Uterus (tissue), 3 donors: ENCODE measurements at regions not wholly inside any gene's neighbourhood (a gene's known extent, or its start where the extent isn't known, plus 50 kb on each side); places are given as distances from the start of the nearest gene placed in this dataset.
"Not testable (repeated sequence)": the region's sequence is repeated elsewhere in the genome, so short reads cannot be mapped to it uniquely, and the experiment has no call there.

ENCODE experiments used
- DNase-seq, 2 donors: peaks; one replicate each; pipeline ENCODE4 v3.0.0-alpha.2; 2019 to 2020
- H3K27ac ChIP-seq, 2 donors: fragments of 200-600 bp; sonication (generic); 1 replicate in 1 of 2; 2 replicates in 1 of 2; pipeline ENCODE4 v1.5.1; 2016 to 2018
- H3K27me3 ChIP-seq, 2 donors: fragments of 200-600 bp; sonication (generic); one replicate each; pipeline ENCODE4 v1.5.1; 2018 to 2019; ENCODE audit warnings: control low read depth in 1 of 2
- H3K36me3 ChIP-seq, 2 donors: fragments of 200-600 bp; sonication (generic); one replicate each; pipeline ENCODE4 v1.5.1; 2019; ENCODE audit warnings: control low read depth in 1 of 2
- H3K4me1 ChIP-seq, 2 donors: fragments of 200-600 bp; sonication (generic); one replicate each; pipeline ENCODE4 v1.5.1; 2018 to 2019; ENCODE audit warnings: control low read depth in 1 of 2
- H3K4me3 ChIP-seq, 2 donors: fragments of 200-600 bp; sonication (generic); 1 replicate in 1 of 2; 2 replicates in 1 of 2; pipeline ENCODE4 v1.5.1; 2018 to 2019; ENCODE audit warnings: mild to moderate bottlenecking in 1 of 2
- H3K9me3 ChIP-seq, 2 donors: fragments of 200-600 bp; sonication (generic); one replicate each; pipeline ENCODE4 v1.5.1; 2019; ENCODE audit warnings: control low read depth in 1 of 2
- CTCF ChIP-seq, 4 experiments: fragments of 200-600 bp in 2 of 4; fragments of 450-650 bp in 2 of 4; sonication (generic) in 2 of 4; IDR thresholded peaks; one replicate each; pipeline ENCODE4 v1.5.1; 2016 to 2019; ENCODE audit warnings: antibody characterized with exemption in 4 of 4, mild to moderate bottlenecking in 2 of 4, moderate library complexity in 1 of 4
- POLR2A ChIP-seq, 2 donors: fragments of 450-650 bp; IDR thresholded peaks; one replicate each; pipeline ENCODE4 v1.6.1; 2016; ENCODE audit warnings: antibody characterized with exemption in 2 of 2, mild to moderate bottlenecking in 1 of 2, moderate library complexity in 1 of 2
- intact Hi-C: fragments of 100-400 bp; cut with DNase I; formaldehyde crosslinking; loops from one replicate; pipeline ENCODE4 v1.15.1; 2023; ENCODE audit warnings: low total_unique reads
- donor health status: DM: yes; HTN: yes; CAD: no.

DNA sequence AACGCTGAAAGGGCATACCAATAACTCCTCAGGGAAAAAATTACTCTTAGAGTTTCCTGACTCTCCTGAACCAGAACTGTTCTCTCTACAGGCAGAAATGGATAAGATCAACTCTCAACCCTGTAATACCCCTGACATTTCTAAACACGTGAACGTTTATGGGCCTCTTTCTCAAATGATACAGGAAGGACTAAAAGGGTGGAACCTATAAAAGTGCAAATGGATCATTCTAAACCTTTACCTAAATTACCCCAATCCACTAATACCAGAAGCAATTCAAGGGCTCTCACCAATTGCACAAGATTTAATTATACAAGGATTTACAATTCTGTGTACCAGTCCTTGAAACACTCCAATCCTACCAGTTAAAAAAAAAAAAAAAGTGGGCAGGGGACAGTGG lies 98.0 kb upstream of the FAM174B start:
- Histone ChIP-seq H3K9me3 (no peaks in the 10 kb centered on the region), H3K27me3 (no peaks in the 10 kb centered on the region), H3K4me3 (no peak overlapping the region), H3K27ac (no peak overlapping the region), H3K4me1 (no peaks in the 10 kb centered on the region), H3K36me3 (no peaks in the 10 kb centered on the region)
- TF ChIP-seq CTCF (IDR thresholded peaks at IDR 0.05): no peak
- no peak for TF ChIP-seq POLR2A (IDR thresholded peaks at IDR 0.05)
- intact Hi-C loops: no loop called here
- DNase-seq: no peak

GRCh38 chr15:92763459-92763858 lies 107.9 kb upstream of the FAM174B start:
- Histone ChIP-seq H3K36me3 (no peaks in the 10 kb centered on the region), H3K4me1 (no peaks in the 10 kb centered on the region), H3K27me3 (no peaks in the 10 kb centered on the region), H3K27ac (no peak overlapping the region), H3K4me3 (no peak overlapping the region), H3K9me3 (no peaks in the 10 kb centered on the region)
- intact Hi-C loops: no loop called here
- no peak for DNase-seq
- no peak for TF ChIP-seq POLR2A (IDR thresholded peaks at IDR 0.05)
- TF ChIP-seq CTCF (IDR thresholded peaks at IDR 0.05): no peak

- H3K27me3 ChIP-seq, intact Hi-C loops, H3K27ac ChIP-seq, DNase-seq, H3K9me3 ChIP-seq, H3K4me3 ChIP-seq, H3K36me3 ChIP-seq, H3K4me1 ChIP-seq: not testable (repeated sequence)
Observed at GRCh38 chr15:92768131-92768530, 112.6 kb upstream of the FAM174B start.

DNA sequence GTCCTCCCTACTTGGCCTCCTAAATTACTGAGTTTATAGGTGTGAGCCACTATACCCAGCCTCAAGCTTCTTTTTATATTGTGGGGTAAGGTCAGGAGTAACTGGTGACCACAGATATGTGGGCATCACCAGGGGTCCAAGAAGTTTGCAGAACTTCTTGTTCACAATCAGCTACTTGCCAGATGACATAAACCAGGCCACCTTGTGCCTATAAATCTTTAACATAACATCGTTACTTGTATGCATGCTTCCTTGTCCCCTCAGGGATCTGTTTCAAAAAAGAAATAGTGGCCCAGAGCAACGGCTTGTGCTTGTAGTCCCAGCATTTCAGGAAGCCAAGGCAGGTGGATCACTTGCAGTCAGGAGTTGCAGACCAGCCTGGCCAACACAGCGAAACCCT lies 115.1 kb upstream of the FAM174B start:
- TF ChIP-seq POLR2A (IDR thresholded peaks at IDR 0.05): no peak
- no peak for TF ChIP-seq CTCF (IDR thresholded peaks at IDR 0.05)
- no peak overlapping the region for H3K4me3 ChIP-seq
- H3K27me3 ChIP-seq: no peaks in the 10 kb centered on the region
- no peaks in the 10 kb centered on the region for H3K9me3 ChIP-seq
- no peak overlapping the region for H3K27ac ChIP-seq
- H3K4me1 ChIP-seq: no peaks in the 10 kb centered on the region
- no peak for DNase-seq
- no peaks in the 10 kb centered on the region for H3K36me3 ChIP-seq
- intact Hi-C loops: no loop called here

DNA sequence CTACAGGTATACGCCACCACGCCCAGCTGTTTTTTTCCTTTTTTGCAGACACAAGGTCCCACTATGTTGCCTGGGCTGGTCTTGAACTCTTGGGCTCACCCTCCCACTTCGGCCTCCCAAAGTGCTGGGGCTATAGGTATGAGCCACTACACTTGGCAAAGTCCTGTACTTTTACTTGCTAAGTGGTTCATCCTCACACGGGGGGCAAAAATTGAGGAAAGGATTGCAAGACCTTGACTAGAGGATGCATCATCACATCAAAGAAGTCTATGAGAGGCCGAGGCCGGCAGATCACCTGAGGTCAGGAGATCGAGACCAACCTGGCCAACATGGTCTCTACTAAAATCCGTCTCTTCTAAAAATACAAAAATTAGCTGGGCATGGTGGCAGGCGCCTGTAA lies 116.5 kb upstream of the FAM174B start:
- TF ChIP-seq CTCF (IDR thresholded peaks at IDR 0.05): no peak
- no peak for TF ChIP-seq POLR2A (IDR thresholded peaks at IDR 0.05)
- Histone ChIP-seq H3K27me3 (no peaks in the 10 kb centered on the region), H3K4me3 (no peak overlapping the region), H3K27ac (no peak overlapping the region), H3K4me1 (no peaks in the 10 kb centered on the region), H3K36me3 (no peaks in the 10 kb centered on the region), H3K9me3 (no peaks in the 10 kb centered on the region)
- DNase-seq: no peak
- intact Hi-C loops: no loop called here

DNA sequence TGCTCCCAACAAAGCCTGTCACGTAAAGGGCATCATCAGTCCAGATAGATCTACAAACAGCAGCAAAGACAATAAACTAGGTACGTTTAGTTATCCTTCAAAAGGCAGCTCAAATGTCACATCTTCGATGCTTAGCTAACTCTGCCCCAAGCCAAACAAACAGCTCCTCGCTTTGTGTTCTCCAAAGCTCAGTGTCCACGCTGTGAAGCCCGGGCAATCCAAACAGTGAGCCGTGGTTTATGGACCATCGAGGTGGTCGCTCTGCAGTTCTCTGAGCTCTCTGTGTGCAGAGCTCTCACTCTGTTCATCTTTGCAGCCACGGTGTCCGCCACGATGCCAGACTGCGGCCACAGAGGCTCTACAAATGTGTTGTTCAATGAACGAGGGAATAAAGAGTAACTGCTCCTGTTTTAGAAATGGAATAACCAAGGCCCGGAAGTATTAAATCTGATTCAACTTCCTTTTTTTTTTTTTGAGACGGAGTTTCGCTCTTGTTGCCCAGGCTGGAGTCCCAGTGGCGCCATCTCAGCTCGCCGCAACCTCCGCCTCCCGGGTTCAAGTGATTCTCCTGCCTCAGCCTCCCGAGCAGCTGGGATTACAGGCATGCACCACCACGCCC lies 117.2 kb upstream of the FAM174B start:
- H3K36me3 ChIP-seq: no peaks in the 10 kb centered on the region
- TF ChIP-seq CTCF (IDR thresholded peaks at IDR 0.05): no peak
- no peak for TF ChIP-seq POLR2A (IDR thresholded peaks at IDR 0.05)
- no peaks in the 10 kb centered on the region for H3K4me1 ChIP-seq
- H3K27ac ChIP-seq: no peak overlapping the region
- H3K27me3 ChIP-seq: no peaks in the 10 kb centered on the region
- no peaks in the 10 kb centered on the region for H3K9me3 ChIP-seq
- no peak for DNase-seq
- H3K4me3 ChIP-seq: no peak overlapping the region
- intact Hi-C loops: no loop called here
